LoVo (cell line): ENCODE measurements at regions not wholly inside any gene's neighbourhood (a gene's known extent, or its start where the extent isn't known, plus 50 kb on each side); places are given as distances from the start of the nearest gene placed in this dataset.
"Not testable (repeated sequence)": the region's sequence is repeated elsewhere in the genome, so short reads cannot be mapped to it uniquely, and the experiment has no call there.

ENCODE experiments used
- DNase-seq: peaks from one replicate; pipeline ENCODE4 v3.0.0-alpha.2; 2016; ENCODE audit warnings: low spot score

DNA sequence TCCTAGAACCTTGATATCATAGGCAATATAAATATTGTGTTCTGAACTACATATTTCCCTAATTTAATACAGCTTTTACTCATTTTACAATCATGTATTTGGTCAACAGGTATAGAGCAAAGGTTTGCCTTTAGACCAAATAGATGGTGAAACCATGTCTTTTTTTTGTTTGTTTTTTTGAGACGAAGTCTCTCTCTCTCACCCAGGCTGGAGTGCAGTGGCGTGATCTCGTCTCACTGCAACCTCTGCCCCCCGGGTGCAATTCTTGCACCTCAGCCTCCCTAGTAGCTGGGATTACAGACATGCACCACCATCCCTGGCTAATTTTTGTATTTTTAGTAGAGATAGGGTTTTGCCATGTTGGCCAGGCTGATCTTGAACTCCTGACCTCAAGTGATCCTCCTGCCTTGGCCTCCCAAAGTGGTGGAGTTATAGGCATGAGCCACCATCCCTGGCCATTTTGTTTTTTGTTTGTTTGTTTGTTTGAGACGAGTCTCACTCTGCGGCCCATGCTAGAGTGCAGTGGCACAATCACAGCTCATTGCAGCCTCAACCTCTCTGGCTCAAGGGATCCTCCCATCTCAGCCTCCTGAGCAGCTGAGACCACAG, 243.7 kb upstream of the FOXN3 start:
- DNase-seq = not testable (repeated sequence)

- DNase-seq = no peak
These were observed 243.1 kb upstream of the FOXN3 start for GRCh38 chr14:89660166-89660565.

GRCh38 chr14:89658977-89659670, 242.1 kb upstream of the FOXN3 start:
- DNase-seq = no peak

DNA sequence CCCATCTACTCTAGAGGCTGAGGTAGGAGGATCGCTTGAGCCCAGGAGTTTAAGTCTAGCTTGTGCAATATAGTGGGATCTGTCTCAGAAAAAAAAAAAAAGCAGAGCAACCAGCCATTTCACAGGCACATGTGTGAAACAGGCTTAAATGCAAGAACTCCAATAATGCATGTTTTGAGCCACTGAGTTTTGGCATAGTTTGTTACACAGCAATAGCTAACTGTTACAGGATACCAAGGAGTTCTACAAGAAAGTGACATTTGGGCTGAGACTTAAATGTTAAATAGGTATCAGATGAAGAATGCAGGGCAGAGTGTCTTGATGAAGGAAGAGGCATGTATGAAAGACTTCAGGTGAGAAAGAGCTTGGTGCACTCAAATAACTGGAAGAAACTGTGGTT, 240.0 kb upstream of the FOXN3 start:
- DNase-seq = no peak

DNA sequence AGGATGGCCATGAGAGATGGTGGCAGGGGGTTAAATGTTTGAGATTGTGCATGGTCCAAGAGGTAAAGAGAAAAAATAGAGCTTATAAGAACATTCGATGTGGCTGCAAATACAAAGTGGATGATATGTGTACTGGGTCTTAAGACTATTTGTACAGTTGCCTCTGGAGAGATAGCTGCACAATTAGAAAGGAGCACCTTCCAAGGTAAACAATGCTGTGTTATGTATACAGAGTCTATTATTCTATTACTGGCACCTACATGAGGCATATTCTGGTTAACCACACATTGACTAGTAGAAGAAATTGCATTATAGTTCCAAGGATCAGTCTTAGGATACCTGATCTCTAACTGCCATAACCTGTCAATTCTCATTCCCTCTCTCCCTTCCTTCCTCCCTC, 238.0 kb upstream of the FOXN3 start:
- no peak for DNase-seq

DNA sequence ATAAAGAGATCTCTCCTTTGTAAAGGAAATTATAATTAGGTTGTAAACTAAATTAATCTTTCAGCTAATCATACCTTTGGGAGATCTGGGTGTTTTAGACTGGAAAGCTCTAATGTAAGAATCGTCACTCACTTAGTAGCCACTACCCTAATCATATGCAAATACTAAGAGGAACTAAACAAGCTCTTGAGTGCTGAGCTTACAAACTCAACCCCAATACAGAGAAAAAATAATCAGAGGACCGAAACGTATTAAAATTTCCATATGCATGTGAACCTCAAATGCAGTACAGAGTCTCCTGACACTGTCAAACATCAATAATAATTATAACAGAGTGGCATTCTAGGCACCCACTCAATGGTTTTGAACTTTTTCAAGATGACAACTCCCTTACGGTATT, 235.3 kb upstream of the FOXN3 start:
- no peak for DNase-seq

DNA sequence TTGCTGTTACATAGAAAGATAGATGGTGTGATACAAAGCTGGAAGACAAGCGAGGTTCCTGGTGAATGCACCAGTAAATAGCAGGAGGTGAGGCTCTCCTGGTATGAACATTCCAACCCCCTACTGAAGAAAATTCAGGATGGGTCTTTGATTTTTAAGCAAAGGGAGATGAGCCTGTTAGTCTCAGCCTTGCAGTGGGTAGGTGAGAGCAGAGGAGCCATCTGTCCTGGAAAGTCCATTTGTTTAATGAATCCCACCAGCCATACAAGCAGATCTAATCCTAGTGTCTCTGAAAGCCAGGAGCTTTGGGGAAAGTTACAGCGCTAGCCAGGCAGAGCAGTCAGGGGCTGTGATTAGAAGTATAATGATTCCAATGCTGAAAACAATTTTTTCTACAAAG, 234.8 kb upstream of the FOXN3 start:
- DNase-seq = no peak

GRCh38 chr14:89650077-89650978, 233.3 kb upstream of the FOXN3 start:
- DNase-seq = no peak

- DNase-seq = no peak
These were observed 232.5 kb upstream of the FOXN3 start for GRCh38 chr14:89649451-89650075.

DNA sequence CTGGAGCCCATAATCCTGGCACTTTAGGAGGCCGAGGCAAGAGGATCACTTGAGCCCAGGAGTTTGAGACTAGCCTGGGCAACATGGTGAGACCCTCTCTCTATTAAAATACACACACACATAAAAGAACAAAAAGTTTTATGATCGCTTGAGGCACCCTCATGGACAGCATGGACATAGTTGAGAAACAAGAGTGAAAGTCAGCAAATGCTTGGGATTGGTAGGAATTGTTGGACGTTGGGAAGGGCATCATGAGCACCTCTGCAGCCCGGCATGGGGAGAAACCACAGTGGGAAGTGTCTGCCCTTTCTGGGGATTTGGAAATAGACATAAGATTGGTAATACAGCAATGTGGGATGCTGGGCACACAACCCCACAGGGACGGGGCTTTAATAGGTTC, 231.9 kb upstream of the FOXN3 start:
- no peak for DNase-seq

DNA sequence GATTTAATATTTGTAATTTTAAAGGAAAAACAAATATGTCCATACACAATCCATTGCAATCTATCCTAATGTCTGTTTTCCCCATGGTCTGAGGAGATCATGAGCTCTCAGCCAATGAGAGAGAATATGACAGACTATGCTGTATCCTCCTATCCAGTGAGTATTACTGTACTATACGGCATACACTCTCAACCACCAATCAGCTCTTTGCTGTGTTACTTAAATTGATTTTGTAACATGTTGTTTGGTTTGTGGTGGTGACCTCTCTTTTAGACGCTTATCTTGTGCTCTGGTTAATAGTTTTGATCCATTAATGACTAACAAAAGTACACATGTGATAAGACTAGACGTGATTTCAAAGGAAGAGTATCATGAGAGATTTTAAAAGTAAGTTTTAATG, 231.5 kb upstream of the FOXN3 start:
- no peak for DNase-seq

GRCh38 chr14:89646971-89647370, 229.9 kb upstream of the FOXN3 start:
- no peak for DNase-seq

DNA sequence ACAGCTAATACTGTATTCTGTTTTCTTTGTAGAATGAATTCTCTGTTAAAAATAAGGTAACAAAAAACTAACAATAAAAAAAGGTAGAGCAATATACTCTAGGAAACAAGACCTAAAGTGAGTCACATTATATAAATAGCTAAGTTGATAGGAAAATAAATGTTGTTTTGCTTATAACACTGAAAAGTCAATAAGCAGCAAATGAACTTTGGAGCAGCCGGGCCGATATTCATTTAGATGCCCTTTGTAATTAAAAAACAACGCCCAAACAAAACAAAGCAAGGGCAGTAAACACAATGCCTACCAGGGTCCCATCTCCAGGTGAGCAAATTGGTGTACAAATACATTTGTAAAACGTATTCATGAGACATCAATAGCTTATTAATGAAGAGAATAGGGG, 227.6 kb upstream of the FOXN3 start:
- no peak for DNase-seq

DNA sequence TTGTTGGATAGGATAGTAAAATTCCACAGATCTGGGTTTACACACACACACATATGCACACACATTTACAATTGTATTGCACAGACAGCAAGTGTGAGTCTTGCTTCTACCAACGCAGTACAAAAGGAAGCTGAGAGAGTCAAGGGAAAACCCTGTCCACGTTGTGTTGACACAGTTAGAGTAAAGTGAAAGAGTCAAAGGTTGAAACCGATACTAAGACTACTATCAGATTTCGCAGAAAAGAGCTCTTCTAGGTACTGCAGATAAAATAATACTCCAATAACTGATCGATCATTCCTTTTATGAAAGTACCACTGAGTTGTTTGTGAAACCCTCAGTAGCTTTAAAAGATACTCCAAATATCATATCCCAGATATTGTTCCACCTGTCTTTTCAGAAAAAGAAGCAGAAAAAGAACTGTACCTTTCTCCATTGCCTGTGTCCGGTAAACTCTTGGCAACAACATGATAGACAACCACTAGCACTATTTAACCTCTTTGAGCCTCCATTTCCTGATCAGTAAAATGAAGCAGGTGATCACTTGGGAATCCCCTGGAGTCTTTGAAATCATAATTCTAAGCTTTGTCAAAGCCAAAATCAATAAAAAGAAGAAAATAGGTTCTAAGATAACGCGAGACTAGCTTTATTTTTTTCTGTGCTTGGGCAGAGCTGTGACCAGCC, 224.6 kb upstream of the FOXN3 start:
- DNase-seq = no peak

GRCh38 chr14:89640141-89640540, 223.1 kb upstream of the FOXN3 start:
- no peak for DNase-seq

DNA sequence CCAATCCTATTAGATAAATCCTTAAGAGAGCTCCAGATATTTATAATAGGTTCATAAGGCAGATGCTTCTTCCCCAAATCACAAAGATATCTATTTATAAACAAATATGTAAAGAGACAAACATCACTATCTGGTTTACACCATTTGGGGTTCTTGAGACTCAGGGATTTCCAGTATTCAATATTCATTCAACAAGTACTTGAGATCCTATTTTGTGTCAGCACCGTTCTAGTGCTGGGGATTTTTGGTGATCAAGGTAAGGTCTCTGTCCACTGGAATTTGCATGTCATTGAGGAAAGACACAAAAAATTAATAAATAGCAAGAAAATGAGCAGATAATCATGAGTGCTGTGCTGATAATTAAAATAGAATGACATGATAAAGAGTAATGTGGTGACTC, 222.7 kb upstream of the FOXN3 start:
- DNase-seq = no peak

GRCh38 chr14:89638891-89639290, 221.9 kb upstream of the FOXN3 start:
- no peak for DNase-seq

GRCh38 chr14:89637581-89637980, 220.5 kb upstream of the FOXN3 start:
- DNase-seq = no peak

DNA sequence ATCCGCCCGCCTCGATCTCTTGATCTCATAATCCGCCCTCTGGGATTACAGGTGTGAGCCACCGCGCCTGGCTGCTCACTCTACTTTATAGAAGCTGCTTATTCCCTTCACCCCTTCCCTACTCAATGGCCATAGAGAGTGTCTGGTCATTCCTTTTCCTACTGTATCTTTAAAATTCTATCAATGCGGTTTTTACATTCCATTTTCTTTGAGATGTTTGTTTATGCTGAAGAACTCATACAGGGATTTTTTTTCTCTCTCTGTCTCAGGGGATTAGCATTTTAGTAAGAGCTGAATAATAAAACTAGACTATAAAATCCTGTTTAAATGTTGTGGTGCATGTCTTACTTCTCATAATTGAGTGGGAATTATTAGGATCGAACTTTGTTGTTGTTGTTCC, 218.6 kb upstream of the FOXN3 start:
- DNase-seq = no peak

- DNase-seq = no peak
These were observed 217.0 kb upstream of the FOXN3 start for GRCh38 chr14:89634037-89634436.

GRCh38 chr14:89630101-89630829, 213.2 kb upstream of the FOXN3 start:
- DNase-seq = no peak
